Esophagus muscularis mucosa (tissue), 4 donors: ENCODE measurements at regions not wholly inside any gene's neighbourhood (a gene's known extent, or its start where the extent isn't known, plus 50 kb on each side); places are given as distances from the start of the nearest gene placed in this dataset.

Experiments used
- DNase-seq: peaks from one replicate; pipeline ENCODE4 v3.0.0-alpha.2; 2017; ENCODE audit errors: extremely low spot score
- H3K27ac ChIP-seq, 4 donors: fragments of 200-600 bp; sonication (generic); replicated peaks in 1 of 4; 1 replicate in 3 of 4; 2 replicates in 1 of 4; pipeline ENCODE4 v1.5.1; 2016 to 2019; ENCODE audit warnings: mild to moderate bottlenecking in 1 of 4
- H3K27me3 ChIP-seq, 4 donors: fragments of 200-600 bp; sonication (generic); one replicate each; pipeline versions ENCODE4 v1.5.1 to v1.6.0; 2016 to 2019
- H3K36me3 ChIP-seq, 4 donors: fragments of 200-600 bp; sonication (generic); one replicate each; pipeline ENCODE4 v1.5.1; 2016 to 2019
- H3K4me1 ChIP-seq, 4 donors: fragments of 200-600 bp; sonication (generic); one replicate each; pipeline ENCODE4 v1.5.1; 2016 to 2019
- H3K4me3 ChIP-seq, 4 donors: fragments of 200-600 bp; sonication (generic); 1 replicate in 2 of 4; 2 replicates in 2 of 4; pipeline ENCODE4 v1.5.1; 2016 to 2019; ENCODE audit warnings: mild to moderate bottlenecking in 4 of 4, moderate library complexity in 1 of 4
- H3K9me3 ChIP-seq, 4 donors: fragments of 200-600 bp; sonication (generic); 1 replicate in 3 of 4; 2 replicates in 1 of 4; pipeline ENCODE4 v1.5.1; 2016 to 2019
- EP300 ChIP-seq: sonication (generic); formaldehyde crosslinking; IDR thresholded peaks from one replicate; pipeline ENCODE4 v1.6.1; 2017; ENCODE audit warnings: antibody characterized with exemption
- POLR2A ChIP-seq: fragments of 450-650 bp; IDR thresholded peaks from one replicate; pipeline ENCODE4 v1.6.1; 2017; ENCODE audit warnings: antibody characterized with exemption, moderate library complexity, mild to moderate bottlenecking, low read depth
- POLR2AphosphoS5 ChIP-seq, 2 donors: sonication (generic); formaldehyde crosslinking; IDR thresholded peaks; one replicate each; pipeline ENCODE4 v1.6.1; 2017; ENCODE audit warnings: antibody characterized with exemption in 2 of 2
- WGBS: methylation state at CpG from one replicate; pipeline ENCODE4 v1.1.5; 2018; 5-methylcytosine and 5-hydroxymethylcytosine counted together
- intact Hi-C: fragments of 100-400 bp; cut with DNase I; formaldehyde crosslinking; loops from one replicate; pipeline ENCODE4 v1.15.1; 2023
- TF ChIP-seq, protein P1 (sequence below), 3 experiments: fragments of 200-600 bp in 2 of 3; fragments of 450-650 bp in 1 of 3; sonication (generic) in 2 of 3; IDR thresholded peaks; one replicate each; pipeline ENCODE4 v1.5.1; 2017 to 2019; ENCODE audit warnings: antibody characterized with exemption in 3 of 3, mild to moderate bottlenecking in 2 of 3, moderate library complexity in 1 of 3

DNA sequence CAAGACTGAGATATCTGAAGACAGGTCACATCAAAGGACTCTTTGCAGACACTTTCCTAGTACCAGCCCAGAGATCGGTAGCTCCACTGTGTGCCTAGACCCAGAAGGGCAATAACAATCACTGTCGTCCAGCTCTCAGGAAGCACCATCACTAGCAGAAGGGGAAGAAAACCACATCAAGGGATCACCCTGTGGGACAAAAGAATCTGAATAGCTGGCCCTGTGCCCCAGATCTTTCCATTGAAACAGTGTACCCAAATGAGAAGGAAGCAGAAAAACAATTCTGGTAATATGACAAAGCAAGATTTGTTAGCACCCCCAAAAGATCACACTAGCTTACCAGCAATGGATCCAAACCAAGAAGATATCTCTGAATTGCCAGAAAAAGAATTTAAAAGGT is 404.4 kb upstream of the NECTIN3 start:
- no peak for DNase-seq
- no CpG with 5 or more reads among the region's 2 CpGs for WGBS
- TF ChIP-seq, protein P1, sequence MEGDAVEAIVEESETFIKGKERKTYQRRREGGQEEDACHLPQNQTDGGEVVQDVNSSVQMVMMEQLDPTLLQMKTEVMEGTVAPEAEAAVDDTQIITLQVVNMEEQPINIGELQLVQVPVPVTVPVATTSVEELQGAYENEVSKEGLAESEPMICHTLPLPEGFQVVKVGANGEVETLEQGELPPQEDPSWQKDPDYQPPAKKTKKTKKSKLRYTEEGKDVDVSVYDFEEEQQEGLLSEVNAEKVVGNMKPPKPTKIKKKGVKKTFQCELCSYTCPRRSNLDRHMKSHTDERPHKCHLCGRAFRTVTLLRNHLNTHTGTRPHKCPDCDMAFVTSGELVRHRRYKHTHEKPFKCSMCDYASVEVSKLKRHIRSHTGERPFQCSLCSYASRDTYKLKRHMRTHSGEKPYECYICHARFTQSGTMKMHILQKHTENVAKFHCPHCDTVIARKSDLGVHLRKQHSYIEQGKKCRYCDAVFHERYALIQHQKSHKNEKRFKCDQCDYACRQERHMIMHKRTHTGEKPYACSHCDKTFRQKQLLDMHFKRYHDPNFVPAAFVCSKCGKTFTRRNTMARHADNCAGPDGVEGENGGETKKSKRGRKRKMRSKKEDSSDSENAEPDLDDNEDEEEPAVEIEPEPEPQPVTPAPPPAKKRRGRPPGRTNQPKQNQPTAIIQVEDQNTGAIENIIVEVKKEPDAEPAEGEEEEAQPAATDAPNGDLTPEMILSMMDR (IDR thresholded peaks at IDR 0.05) = no peak
- TF ChIP-seq POLR2A (no peak), EP300 (no peak), POLR2AphosphoS5 (IDR thresholded peaks at IDR 0.05) (no peak)
- Histone ChIP-seq H3K9me3 (peaks cover 0 to 16% (median 4%) of the 10 kb centered on the region in 4 donors), H3K4me3 (no peak overlapping the region), H3K27me3 (no peaks in the 10 kb centered on the region), H3K27ac (no peak overlapping the region), H3K36me3 (no peaks in the 10 kb centered on the region), H3K4me1 (no peaks in the 10 kb centered on the region)
- intact Hi-C loops = no loop called here

DNA sequence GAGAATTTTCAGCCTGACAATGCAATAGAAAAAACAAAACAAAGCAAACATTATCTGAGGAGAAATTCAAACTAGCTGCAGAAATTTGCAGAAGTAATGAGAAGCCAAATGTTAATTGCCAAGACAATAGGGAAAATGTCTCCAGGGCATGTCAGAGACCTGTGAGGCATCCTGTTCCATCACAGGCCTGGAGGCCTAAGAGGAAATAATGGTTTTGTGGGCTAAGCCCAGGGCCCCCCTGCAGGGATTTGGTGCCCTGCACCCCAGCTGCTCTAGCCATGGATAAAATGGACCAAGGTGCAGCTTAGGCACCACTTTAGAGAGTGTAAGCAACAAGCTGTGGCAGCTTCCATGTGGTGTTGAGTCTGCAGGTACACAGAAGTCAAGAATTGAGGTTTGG is 401.2 kb upstream of the NECTIN3 start:
- intact Hi-C loops = no loop called here
- no peak for DNase-seq
- no peaks in the 10 kb centered on the region for H3K27me3 ChIP-seq
- no peaks in the 10 kb centered on the region for H3K36me3 ChIP-seq
- no peak overlapping the region for H3K27ac ChIP-seq
- H3K9me3 ChIP-seq = peaks cover 0 to 16% (median 4%) of the 10 kb centered on the region in 4 donors
- TF ChIP-seq POLR2A = no peak
- TF ChIP-seq EP300 = no peak
- TF ChIP-seq POLR2AphosphoS5 (IDR thresholded peaks at IDR 0.05) = no peak
- TF ChIP-seq, protein P1 (IDR thresholded peaks at IDR 0.05) = no peak
- H3K4me3 ChIP-seq = no peak overlapping the region
- H3K4me1 ChIP-seq = no peaks in the 10 kb centered on the region

DNA sequence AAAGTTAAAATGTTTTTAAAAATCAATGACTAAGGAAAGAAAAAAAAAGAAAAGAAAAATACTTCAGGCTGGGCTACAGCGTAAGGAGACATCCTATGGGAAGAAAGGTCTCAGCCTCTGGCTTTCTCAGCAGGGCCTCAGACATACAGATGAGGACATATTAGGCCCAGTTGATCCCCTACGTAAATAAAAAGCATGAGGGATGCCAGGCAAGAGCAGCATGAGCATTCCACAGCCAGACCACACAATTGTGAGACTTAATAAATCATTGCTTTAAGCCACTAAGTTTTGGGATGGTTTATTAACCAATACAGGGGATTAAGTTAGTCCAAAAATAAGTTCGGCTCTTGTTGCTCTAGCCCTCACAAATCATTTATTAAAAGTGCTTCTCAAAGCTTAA is 394.1 kb upstream of the NECTIN3 start:
- Histone ChIP-seq H3K9me3 (no peaks in the 10 kb centered on the region), H3K4me3 (no peak overlapping the region), H3K27me3 (no peaks in the 10 kb centered on the region), H3K27ac (no peak overlapping the region), H3K4me1 (no peaks in the 10 kb centered on the region), H3K36me3 (no peaks in the 10 kb centered on the region)
- TF ChIP-seq POLR2AphosphoS5 (IDR thresholded peaks at IDR 0.05) (no peak), POLR2A (no peak), EP300 (no peak)
- TF ChIP-seq, protein P1 (IDR thresholded peaks at IDR 0.05) = no peak
- 20% methylated on average over 2 of the region's 3 CpGs for WGBS
- intact Hi-C loops = no loop called here
- DNase-seq = no peak

DNA sequence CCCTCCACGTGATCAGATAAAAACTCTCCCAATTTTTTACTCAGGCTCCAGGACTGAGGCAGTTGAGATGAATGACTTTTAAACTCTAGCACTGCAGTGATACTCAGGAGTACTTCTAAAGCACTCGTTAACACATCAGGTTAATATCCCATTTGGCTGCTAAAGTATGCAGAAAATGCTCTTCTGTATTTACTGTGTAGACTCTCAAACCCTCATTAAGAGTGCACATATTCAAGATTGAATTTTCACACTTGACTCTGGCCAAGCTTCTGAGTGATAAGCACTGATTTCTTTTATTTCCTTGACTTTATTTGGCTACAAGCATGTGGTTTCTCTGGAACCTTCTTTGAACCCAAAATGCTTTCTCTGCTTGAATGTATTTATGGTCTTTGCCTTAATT is 392.3 kb upstream of the NECTIN3 start:
- no peaks in the 10 kb centered on the region for H3K4me1 ChIP-seq
- no peaks in the 10 kb centered on the region for H3K36me3 ChIP-seq
- intact Hi-C loops = no loop called here
- no peak overlapping the region for H3K4me3 ChIP-seq
- WGBS = 57% methylated on average over 2 of the region's 2 CpGs
- TF ChIP-seq, protein P1 (IDR thresholded peaks at IDR 0.05) = no peak
- no peak for TF ChIP-seq POLR2A
- no peak for TF ChIP-seq EP300
- no peak for TF ChIP-seq POLR2AphosphoS5 (IDR thresholded peaks at IDR 0.05)
- H3K9me3 ChIP-seq = no peaks in the 10 kb centered on the region
- no peak for DNase-seq
- no peaks in the 10 kb centered on the region for H3K27me3 ChIP-seq
- no peak overlapping the region for H3K27ac ChIP-seq

DNA sequence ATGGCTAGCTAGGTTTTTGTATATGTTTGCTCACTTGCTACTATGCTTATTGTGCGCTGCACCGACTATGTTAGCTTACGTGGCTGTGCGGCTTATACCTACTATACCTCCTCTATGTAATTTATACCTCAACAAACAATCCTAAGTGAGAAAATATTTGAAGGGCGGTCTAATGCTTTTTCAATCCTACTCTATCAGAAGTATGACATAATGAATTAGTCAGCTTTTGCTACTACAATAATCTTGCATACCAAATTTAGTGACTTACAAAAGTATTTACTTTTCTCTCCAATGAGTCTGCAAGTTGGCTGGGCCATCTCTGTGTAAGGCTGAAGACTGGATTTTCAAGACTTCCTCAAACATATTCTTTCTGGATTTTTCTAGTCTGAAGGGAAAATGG is 391.2 kb upstream of the NECTIN3 start:
- no peak for TF ChIP-seq POLR2AphosphoS5 (IDR thresholded peaks at IDR 0.05)
- no peak for TF ChIP-seq POLR2A
- TF ChIP-seq EP300 = no peak
- TF ChIP-seq, protein P1 (IDR thresholded peaks at IDR 0.05) = no peak
- Histone ChIP-seq H3K36me3 (no peaks in the 10 kb centered on the region), H3K4me3 (no peak overlapping the region), H3K27me3 (no peaks in the 10 kb centered on the region), H3K9me3 (no peaks in the 10 kb centered on the region), H3K27ac (no peak overlapping the region), H3K4me1 (no peaks in the 10 kb centered on the region)
- intact Hi-C loops = no loop called here
- no peak for DNase-seq
- WGBS = 75% methylated on average over 5 of the region's 5 CpGs
